ENCODE measurements at regions not wholly inside any gene's neighbourhood (a gene's known extent, or its start where the extent isn't known, plus 50 kb on each side); places are given as distances from the start of the nearest gene placed in this dataset.

- no peak for TF ChIP-seq CTCF (conservative IDR thresholded peaks at IDR 0.05)
- TF ChIP-seq EZH2 (IDR thresholded peaks at IDR 0.05; ENCODE audit: low read depth) = no peak
These were observed 635.6 kb upstream of the TBL1XR1 start for GRCh38 chr3:177832880-177833279.

All from PC-9 (cell line).